GOT3 (cell line): ENCODE measurements at regions not wholly inside any gene's neighbourhood (a gene's known extent, or its start where the extent isn't known, plus 50 kb on each side); places are given as distances from the start of the nearest gene placed in this dataset.
"Not testable (repeated sequence)": the region's sequence is repeated elsewhere in the genome, so short reads cannot be mapped to it uniquely, and the experiment has no call there.

Experiments used
- DNase-seq: peaks from one replicate; lab custom pipeline; 2025; ENCODE audit warnings: mixed read lengths; lab: John Stamatoyannopoulos, UW

- DNase-seq = no peak
These were observed 543.2 kb upstream of the SGO1 start for GRCh38 chr3:20729185-20729584.

GRCh38 chr3:20726786-20727185 lies 540.8 kb upstream of the SGO1 start:
- DNase-seq = no peak

- DNase-seq = no peak
These were observed 538.2 kb upstream of the SGO1 start for GRCh38 chr3:20724241-20724640.

- DNase-seq = not testable (repeated sequence)
These were observed 530.4 kb upstream of the SGO1 start for GRCh38 chr3:20716425-20716824.

- no peak for DNase-seq
These were observed 515.6 kb upstream of the SGO1 start for GRCh38 chr3:20701641-20702040.

GRCh38 chr3:20700714-20701113 lies 514.7 kb upstream of the SGO1 start:
- no peak for DNase-seq

GRCh38 chr3:20698896-20699295 lies 512.9 kb upstream of the SGO1 start:
- DNase-seq = no peak

- no peak for DNase-seq
These were observed 510.6 kb upstream of the SGO1 start for GRCh38 chr3:20696388-20697150.

- no peak for DNase-seq
These were observed 506.7 kb upstream of the SGO1 start for GRCh38 chr3:20692675-20693074.

- no peak for DNase-seq
These were observed 497.9 kb upstream of the SGO1 start for GRCh38 chr3:20683910-20684309.

GRCh38 chr3:20682573-20682972 lies 496.6 kb upstream of the SGO1 start:
- no peak for DNase-seq

GRCh38 chr3:20680990-20681628 lies 495.1 kb upstream of the SGO1 start:
- no peak for DNase-seq

GRCh38 chr3:20673866-20674265 lies 487.9 kb upstream of the SGO1 start:
- no peak for DNase-seq

- DNase-seq = no peak
These were observed 483.7 kb upstream of the SGO1 start for GRCh38 chr3:20669675-20670074.

- DNase-seq = no peak
These were observed 483.2 kb upstream of the SGO1 start for GRCh38 chr3:20669184-20669583.

GRCh38 chr3:20668411-20668810 lies 482.4 kb upstream of the SGO1 start:
- no peak for DNase-seq

GRCh38 chr3:20666091-20666490 lies 480.1 kb upstream of the SGO1 start:
- DNase-seq = no peak

GRCh38 chr3:20658491-20658890 lies 472.5 kb upstream of the SGO1 start:
- DNase-seq = no peak

- no peak for DNase-seq
These were observed 471.6 kb upstream of the SGO1 start for GRCh38 chr3:20657560-20657959.

- DNase-seq = no peak
These were observed 466.4 kb upstream of the SGO1 start for GRCh38 chr3:20652231-20652986.

- no peak for DNase-seq
These were observed 462.9 kb upstream of the SGO1 start for GRCh38 chr3:20648921-20649381.

GRCh38 chr3:20648294-20648693 lies 462.3 kb upstream of the SGO1 start:
- no peak for DNase-seq

- DNase-seq = no peak
These were observed 460.4 kb upstream of the SGO1 start for GRCh38 chr3:20646425-20646824.
